Activated CD4-positive, alpha-beta T cell treated with anti-CD3 and anti-CD28 coated beads, Interleukin-2, amount 10 ng/mL, durations not matched to agents 7 days and 5 days (primary cell): ENCODE measurements at regions not wholly inside any gene's neighbourhood (a gene's known extent, or its start where the extent isn't known, plus 50 kb on each side); places are given as distances from the start of the nearest gene placed in this dataset.
"Not testable (repeated sequence)": the region's sequence is repeated elsewhere in the genome, so short reads cannot be mapped to it uniquely, and the experiment has no call there.

Source experiments
- CTCF ChIA-PET: fragments of 350-600 bp; sonication (Branson Sonifier 250); formaldehyde crosslinking; loops from one replicate; lab custom pipeline; 2021; ENCODE audit warnings: antibody characterized with exemption; lab: Charles Lee
- POLR2A ChIA-PET: fragments of 350-600 bp; sonication (Branson Sonifier 250); formaldehyde crosslinking; loops from one replicate; lab custom pipeline; 2021; ENCODE audit warnings: antibody characterized with exemption; lab: Charles Lee
- DNase-seq: peaks from one replicate; pipeline ENCODE4 v3.0.0-alpha.2; 2020
- H3K27ac Mint-ChIP-seq: one replicate; pipeline ENCODE4 v1.8.0; 2021; ENCODE audit warnings: mild to moderate bottlenecking, moderate library complexity, mixed read lengths
- H3K27me3 Mint-ChIP-seq: one replicate; pipeline ENCODE4 v1.8.0; 2021; ENCODE audit warnings: mixed read lengths
- H3K36me3 Mint-ChIP-seq: one replicate; pipeline ENCODE4 v1.8.0; 2021; ENCODE audit warnings: low read depth, mixed read lengths
- H3K4me1 Mint-ChIP-seq: one replicate; pipeline ENCODE4 v1.8.0; 2021; ENCODE audit warnings: mixed read lengths
- H3K4me3 Mint-ChIP-seq: one replicate; pipeline ENCODE4 v1.8.0; 2021; ENCODE audit warnings: mild to moderate bottlenecking, moderate library complexity, mixed read lengths
- H3K9me3 Mint-ChIP-seq: one replicate; pipeline ENCODE4 v1.8.0; 2021; ENCODE audit warnings: mixed read lengths

- no peaks in the 10 kb centered on the region for H3K4me1 Mint-ChIP-seq
- peaks cover 26% of the 10 kb centered on the region for H3K27me3 Mint-ChIP-seq
- no peak for DNase-seq
- H3K4me3 Mint-ChIP-seq, result no peak overlapping the region
- no peaks in the 10 kb centered on the region for H3K36me3 Mint-ChIP-seq
- ChIA-PET CTCF (no interaction called here), POLR2A (no interaction called here)
- no peak overlapping the region for H3K27ac Mint-ChIP-seq
- H3K9me3 Mint-ChIP-seq, result no peaks in the 10 kb centered on the region
These were observed 123.6 kb upstream of the BEND6 start for GRCh38 chr6:56831334-56831733.

- Mint-ChIP-seq H3K9me3 (no peaks in the 10 kb centered on the region), H3K4me1 (no peaks in the 10 kb centered on the region), H3K36me3 (no peaks in the 10 kb centered on the region), H3K27me3 (peaks cover 12% of the 10 kb centered on the region), H3K27ac (no peak overlapping the region), H3K4me3 (no peak overlapping the region)
- POLR2A ChIA-PET, result interaction anchor here (0.6 kb wide), 1 partner anchor 108 kb away, joined by 5 read pairs; no protein-coding TSS in a partner anchor
- CTCF ChIA-PET, result interaction anchor here (0.7 kb wide), 1 partner anchor 24 kb away, joined by 3 read pairs; no protein-coding TSS in a partner anchor
- no peak for DNase-seq
These were observed 126.8 kb upstream of the BEND6 start for GRCh38 chr6:56827908-56828649.

- H3K9me3 Mint-ChIP-seq, H3K27ac Mint-ChIP-seq, H3K4me3 Mint-ChIP-seq, CTCF ChIA-PET, H3K27me3 Mint-ChIP-seq, POLR2A ChIA-PET, DNase-seq, H3K36me3 Mint-ChIP-seq, H3K4me1 Mint-ChIP-seq: not testable (repeated sequence)
These were observed 130.5 kb upstream of the BEND6 start for GRCh38 chr6:56824431-56824830.

- Mint-ChIP-seq H3K27me3 (no peaks in the 10 kb centered on the region), H3K27ac (no peak overlapping the region), H3K4me1 (no peaks in the 10 kb centered on the region), H3K36me3 (no peaks in the 10 kb centered on the region), H3K9me3 (no peaks in the 10 kb centered on the region), H3K4me3 (no peak overlapping the region)
- ChIA-PET CTCF (interaction anchor here (0.7 to 1.3 kb wide), 2 partner anchors 23 to 115 kb away, joined by 3 read pairs; no protein-coding TSS in a partner anchor), POLR2A (no interaction called here)
- no peak for DNase-seq
These were observed 133.9 kb upstream of the BEND6 start for GRCh38 chr6:56821005-56821432.

GRCh38 chr6:56820060-56820459 lies 134.8 kb upstream of the BEND6 start:
- Mint-ChIP-seq H3K36me3 (no peaks in the 10 kb centered on the region), H3K27me3 (peaks cover 3% of the 10 kb centered on the region), H3K4me3 (no peak overlapping the region), H3K27ac (no peak overlapping the region), H3K4me1 (no peaks in the 10 kb centered on the region), H3K9me3 (no peaks in the 10 kb centered on the region)
- CTCF ChIA-PET, result interaction anchor here (1.4 kb wide), 1 partner anchor 27 kb away, joined by 3 read pairs; no protein-coding TSS in a partner anchor
- POLR2A ChIA-PET, result no interaction called here
- DNase-seq, result no peak

GRCh38 chr6:56819604-56820003 lies 135.3 kb upstream of the BEND6 start:
- peaks cover 3% of the 10 kb centered on the region for H3K27me3 Mint-ChIP-seq
- H3K27ac Mint-ChIP-seq, result no peak overlapping the region
- no peaks in the 10 kb centered on the region for H3K9me3 Mint-ChIP-seq
- no peak for DNase-seq
- no peaks in the 10 kb centered on the region for H3K4me1 Mint-ChIP-seq
- no peak overlapping the region for H3K4me3 Mint-ChIP-seq
- no peaks in the 10 kb centered on the region for H3K36me3 Mint-ChIP-seq
- ChIA-PET POLR2A (no interaction called here), CTCF (interaction anchor here (1.4 kb wide), 1 partner anchor 27 kb away, joined by 3 read pairs; no protein-coding TSS in a partner anchor)

- Mint-ChIP-seq H3K27ac (no peak overlapping the region), H3K36me3 (no peaks in the 10 kb centered on the region), H3K27me3 (peaks cover 3% of the 10 kb centered on the region), H3K4me1 (no peaks in the 10 kb centered on the region), H3K9me3 (no peaks in the 10 kb centered on the region), H3K4me3 (no peak overlapping the region)
- POLR2A ChIA-PET, result no interaction called here
- no peak for DNase-seq
- CTCF ChIA-PET, result no interaction called here
These were observed 138.5 kb upstream of the BEND6 start for GRCh38 chr6:56816370-56816769.

- POLR2A ChIA-PET, result no interaction called here
- Mint-ChIP-seq H3K27ac (no peak overlapping the region), H3K4me1 (no peaks in the 10 kb centered on the region), H3K9me3 (no peaks in the 10 kb centered on the region), H3K36me3 (no peaks in the 10 kb centered on the region), H3K4me3 (no peak overlapping the region), H3K27me3 (peaks cover 3% of the 10 kb centered on the region)
- CTCF ChIA-PET, result no interaction called here
- no peak for DNase-seq
These were observed 139.5 kb upstream of the BEND6 start for GRCh38 chr6:56815436-56815835.

GRCh38 chr6:56814802-56815201 lies 140.1 kb upstream of the BEND6 start:
- Mint-ChIP-seq H3K4me3 (no peak overlapping the region), H3K36me3 (no peaks in the 10 kb centered on the region), H3K27me3 (peaks cover 3% of the 10 kb centered on the region), H3K4me1 (no peaks in the 10 kb centered on the region), H3K27ac (no peak overlapping the region), H3K9me3 (no peaks in the 10 kb centered on the region)
- ChIA-PET POLR2A (no interaction called here), CTCF (no interaction called here)
- no peak for DNase-seq

GRCh38 chr6:56814308-56814707 lies 140.6 kb upstream of the BEND6 start:
- Mint-ChIP-seq H3K27me3 (peaks cover 3% of the 10 kb centered on the region), H3K27ac (no peak overlapping the region), H3K9me3 (no peaks in the 10 kb centered on the region), H3K4me1 (no peaks in the 10 kb centered on the region), H3K4me3 (no peak overlapping the region), H3K36me3 (no peaks in the 10 kb centered on the region)
- ChIA-PET POLR2A (no interaction called here), CTCF (no interaction called here)
- DNase-seq, result no peak

- H3K27me3 Mint-ChIP-seq, POLR2A ChIA-PET, H3K4me3 Mint-ChIP-seq, CTCF ChIA-PET, DNase-seq, H3K36me3 Mint-ChIP-seq, H3K9me3 Mint-ChIP-seq, H3K27ac Mint-ChIP-seq, H3K4me1 Mint-ChIP-seq: not testable (repeated sequence)
These were observed 142.1 kb upstream of the BEND6 start for GRCh38 chr6:56812851-56813250.

- Mint-ChIP-seq H3K27me3 (peaks cover 4% of the 10 kb centered on the region), H3K4me3 (no peak overlapping the region), H3K4me1 (no peaks in the 10 kb centered on the region), H3K36me3 (no peaks in the 10 kb centered on the region), H3K9me3 (no peaks in the 10 kb centered on the region), H3K27ac (no peak overlapping the region)
- no peak for DNase-seq
- CTCF ChIA-PET, result no interaction called here
- POLR2A ChIA-PET, result no interaction called here
These were observed 146.0 kb upstream of the BEND6 start for GRCh38 chr6:56808871-56809359.

GRCh38 chr6:56807989-56808337 lies 146.9 kb upstream of the BEND6 start:
- CTCF ChIA-PET, result no interaction called here
- no peak for DNase-seq
- POLR2A ChIA-PET, result no interaction called here
- no peak overlapping the region for H3K27ac Mint-ChIP-seq
- H3K27me3 Mint-ChIP-seq, result peaks cover 4% of the 10 kb centered on the region
- no peak overlapping the region for H3K4me3 Mint-ChIP-seq
- H3K9me3 Mint-ChIP-seq, result no peaks in the 10 kb centered on the region
- H3K4me1 Mint-ChIP-seq, result no peaks in the 10 kb centered on the region
- H3K36me3 Mint-ChIP-seq, result no peaks in the 10 kb centered on the region
